HCT116 (cell line): ENCODE measurements at regions not wholly inside any gene's neighbourhood (a gene's known extent, or its start where the extent isn't known, plus 50 kb on each side); places are given as distances from the start of the nearest gene placed in this dataset.

Experiments
- ATAC-seq: fragments of 200-7000 bp; cut with Tn5 transposase; 2 replicates; pipeline ENCODE4 v1.9.1; 2020; ENCODE audit warnings: mild to moderate bottlenecking, moderate library complexity
- BruUV-seq: library from RNA; stranded (reverse); fragments of 400-500 nt; replicated peaks from 2 replicates; lab custom pipeline; 2021; lab: Mats Ljungman, UMichigan
- CTCF ChIA-PET: fragments of 300-600 bp; sonication (Branson Sonifier 250); formaldehyde crosslinking; loops from one replicate; lab custom pipeline; 2021; ENCODE audit warnings: antibody characterized with exemption; lab: Charles Lee
- POLR2A ChIA-PET: fragments of 300-600, 350-600 bp; sonication (Branson Sonifier 250); formaldehyde crosslinking; loops from one replicate; lab custom pipeline; 2021; ENCODE audit warnings: antibody characterized with exemption; lab: Charles Lee
- RAD21 ChIA-PET, 2 experiments: fragments of 300-600 bp; sonication (Branson Sonifier 250); formaldehyde crosslinking; loops; one replicate each; lab custom pipeline; 2023; ENCODE audit warnings: low total read pairs in 2 of 2; ENCODE audit not compliant: uncharacterized antibody in 2 of 2, unreplicated experiment in 2 of 2, low non-redundant PET in 1 of 2; lab: Charles Lee
- DNase-seq: peaks from one replicate; pipeline ENCODE4 v3.0.0-alpha.2; 2010; ENCODE audit warnings: low read depth, low spot score
- H2AFZ ChIP-seq: fragments of 200-600 bp; shearing (Covaris generic), sonication (generic); 2 replicates; pipeline ENCODE4 v1.6.1; 2017; ENCODE audit warnings: low read depth, mixed run types, mixed read lengths, antibody characterized with exemption, low read length; ENCODE audit not compliant: poor library complexity, severe bottlenecking
- H3K27ac ChIP-seq: 2 replicates; pipeline ENCODE4 v1.5.1; 2012; ENCODE audit warnings: low read depth, low read length
- H3K27me3 ChIP-seq: fragments of 200-600 bp; sonication (generic); 2 replicates; pipeline ENCODE4 v1.6.1; 2016; ENCODE audit warnings: mixed run types, low read length, mixed read lengths; ENCODE audit not compliant: insufficient read depth
- H3K36me3 ChIP-seq, 2 experiments: fragments of 200-500 bp in 1 of 2; fragments of 200-600 bp in 1 of 2; sonication (Bioruptor generic) in 1 of 2; sonication (generic) in 1 of 2; 2 replicates each; pipeline versions ENCODE4 v1.5.1 to v1.6.1; 2014 to 2016; ENCODE audit warnings: low read length in 2 of 2, inconsistent platforms in 1 of 2, mixed read lengths in 1 of 2, mixed run types in 1 of 2; ENCODE audit not compliant: insufficient read depth in 2 of 2, control insufficient read depth in 1 of 2
- H3K4me1 ChIP-seq, 2 experiments: fragments of 200-600 bp in 1 of 2; sonication (generic) in 1 of 2; 2 replicates each; pipeline versions ENCODE4 v1.5.1 to v1.6.1; 2012 to 2017; ENCODE audit warnings: low read length in 2 of 2, inconsistent platforms in 1 of 2, mild to moderate bottlenecking in 1 of 2, mixed read lengths in 1 of 2, mixed run types in 1 of 2, moderate library complexity in 1 of 2; ENCODE audit not compliant: insufficient read depth in 2 of 2, control insufficient read depth in 1 of 2
- H3K4me2 ChIP-seq: fragments of 200-600 bp; sonication (generic); 2 replicates; pipeline ENCODE4 v1.6.1; 2017; ENCODE audit warnings: mixed run types, low read length, mixed read lengths
- H3K4me3 ChIP-seq, 2 experiments: fragments of 200-600 bp in 1 of 2; sonication (generic) in 1 of 2; replicated peaks in 1 of 2; 2 replicates each; pipeline ENCODE4 v1.5.1; 2011 to 2016; ENCODE audit warnings: low read length in 2 of 2, control low read depth in 1 of 2, low read depth in 1 of 2, mild to moderate bottlenecking in 1 of 2, mixed read lengths in 1 of 2, mixed run types in 1 of 2
- H3K79me2 ChIP-seq: fragments of 200-600 bp; sonication (generic); 2 replicates; pipeline ENCODE4 v1.6.1; 2017; ENCODE audit warnings: mild to moderate bottlenecking, mixed run types, low read length, moderate library complexity, mixed read lengths; ENCODE audit not compliant: insufficient read depth
- H3K9ac ChIP-seq: fragments of 200-600 bp; sonication (generic); 2 replicates; pipeline ENCODE4 v1.6.1; 2016; ENCODE audit warnings: low read length, mixed read lengths
- H3K9me2 ChIP-seq: fragments of 200-600 bp; sonication (generic), shearing (Covaris generic); 2 replicates; pipeline ENCODE4 v1.6.1; 2017; ENCODE audit warnings: mixed run types, mild to moderate bottlenecking, moderate library complexity; ENCODE audit not compliant: insufficient read depth
- H3K9me3 ChIP-seq, 2 experiments: fragments of 200-500 bp in 1 of 2; fragments of 200-600 bp in 1 of 2; sonication (Bioruptor generic) in 1 of 2; sonication (generic) in 1 of 2; 2 replicates each; pipeline ENCODE4 v1.6.1; 2014 to 2017; ENCODE audit warnings: low read length in 2 of 2, mixed read lengths in 2 of 2, inconsistent platforms in 1 of 2, low read depth in 1 of 2, mild to moderate bottlenecking in 1 of 2, mixed run types in 1 of 2, moderate library complexity in 1 of 2; ENCODE audit not compliant: control insufficient read depth in 1 of 2, insufficient read depth in 1 of 2
- H4K20me1 ChIP-seq: fragments of 200-600 bp; sonication (generic), shearing (Covaris generic); 2 replicates; pipeline ENCODE4 v1.6.1; 2017; ENCODE audit warnings: mixed run types, mild to moderate bottlenecking, moderate library complexity; ENCODE audit not compliant: insufficient read depth
- CBX3 ChIP-seq: IDR thresholded peaks from 2 replicates; pipeline ENCODE4 v1.6.1; 2012; ENCODE audit warnings: low read depth
- EZH2phosphoT487 ChIP-seq: fragments of 200-600 bp; IDR thresholded peaks from 2 replicates; pipeline ENCODE4 v1.6.1; 2018; ENCODE audit warnings: antibody characterized with exemption, borderline replicate concordance
- JUND ChIP-seq: IDR thresholded peaks from 2 replicates; pipeline ENCODE4 v1.6.1; 2012
- MAX ChIP-seq: IDR thresholded peaks from 2 replicates; pipeline ENCODE4 v1.6.1; 2012
- POLR2AphosphoS5 ChIP-seq: IDR thresholded peaks from 2 replicates; pipeline ENCODE4 v1.6.1; 2011; ENCODE audit warnings: mild to moderate bottlenecking, low read depth, low read length, moderate library complexity
- RAD21 ChIP-seq: IDR thresholded peaks from 2 replicates; pipeline ENCODE4 v1.6.1; 2012; ENCODE audit warnings: low read depth, mild to moderate bottlenecking
- SIN3A ChIP-seq: IDR thresholded peaks from 2 replicates; pipeline ENCODE4 v1.6.1; 2012; ENCODE audit warnings: low read depth
- TCF7L2 ChIP-seq: IDR thresholded peaks from 2 replicates; pipeline ENCODE4 v1.7.0; 2011; ENCODE audit warnings: borderline replicate concordance, inconsistent platforms; ENCODE audit not compliant: insufficient read depth, insufficient read length; ENCODE audit errors: extremely low read depth
- ZBTB33 ChIP-seq: IDR thresholded peaks from 2 replicates; pipeline ENCODE4 v1.6.1; 2011; ENCODE audit warnings: mild to moderate bottlenecking, low read length, moderate library complexity; ENCODE audit not compliant: insufficient replicate concordance; ENCODE audit errors: extremely low read depth
- intact Hi-C: fragments of 100-400 bp; cut with micrococcal nuclease; formaldehyde crosslinking; loops from 2 replicates; pipeline ENCODE4 v1.10.0; 2022

- H3K79me2 ChIP-seq = no peaks in the 10 kb centered on the region
- H3K36me3 ChIP-seq = no peaks in the 10 kb centered on the region
- no peaks in the 10 kb centered on the region for H4K20me1 ChIP-seq
- no peak overlapping the region for H3K9ac ChIP-seq
- H3K4me2 ChIP-seq = no peak overlapping the region
- no peaks in the 10 kb centered on the region for H3K4me1 ChIP-seq
- no peak for DNase-seq
- peaks cover 8 to 15% of the 10 kb centered on the region in 2 experiments; a peak in 2 of 4 replicates for H3K9me3 ChIP-seq
- ChIA-PET RAD21 (no interaction called here), POLR2A (no interaction called here), CTCF (no interaction called here)
- H3K27me3 ChIP-seq = no peaks in the 10 kb centered on the region
- no peak overlapping the region for H2AFZ ChIP-seq
- no TSS peak for BruUV-seq
- ATAC-seq = no peak
- intact Hi-C loops = no loop called here
- no peaks in the 10 kb centered on the region for H3K9me2 ChIP-seq
- no peak overlapping the region for H3K27ac ChIP-seq
- TF ChIP-seq ZBTB33 (no peak), EZH2phosphoT487 (no peak)
- no peak overlapping the region for H3K4me3 ChIP-seq
Observed at GRCh38 chr18:68275616-68276015, 439.3 kb downstream of the TMX3 start.

GRCh38 chr18:68270017-68270416 is 444.9 kb downstream of the TMX3 start:
- H3K9me2 ChIP-seq = no peaks in the 10 kb centered on the region
- no peak for ATAC-seq
- H3K27me3 ChIP-seq = no peaks in the 10 kb centered on the region
- RAD21 ChIA-PET = no interaction called here
- no peak overlapping the region for H3K9ac ChIP-seq
- H3K9me3 ChIP-seq = peaks cover 10 to 17% of the 10 kb centered on the region in 2 experiments; a peak in 2 of 4 replicates
- H3K4me2 ChIP-seq = no peak overlapping the region
- H3K4me3 ChIP-seq = no peak overlapping the region
- BruUV-seq = no TSS peak
- no peak overlapping the region for H2AFZ ChIP-seq
- no peaks in the 10 kb centered on the region for H3K79me2 ChIP-seq
- POLR2A ChIA-PET = no interaction called here
- no peak for DNase-seq
- no peaks in the 10 kb centered on the region for H4K20me1 ChIP-seq
- no peak overlapping the region for H3K27ac ChIP-seq
- H3K36me3 ChIP-seq = no peaks in the 10 kb centered on the region
- TF ChIP-seq ZBTB33 = no peak
- no peak for TF ChIP-seq SIN3A
- no peak for TF ChIP-seq POLR2AphosphoS5
- no peak for TF ChIP-seq JUND
- TF ChIP-seq EZH2phosphoT487 = no peak
- TF ChIP-seq CBX3 = no peak
- no peak for TF ChIP-seq RAD21
- no peak for TF ChIP-seq MAX
- no peak for TF ChIP-seq TCF7L2
- TF ChIP-seq, all 23 proteins: peak for 0
- H3K4me1 ChIP-seq = no peaks in the 10 kb centered on the region
- intact Hi-C loops = no loop called here
- CTCF ChIA-PET = no interaction called here
